HUES64 (cell line): ENCODE measurements at regions not wholly inside any gene's neighbourhood (a gene's known extent, or its start where the extent isn't known, plus 50 kb on each side); places are given as distances from the start of the nearest gene placed in this dataset.

ENCODE experiments used
- H3K27ac ChIP-seq: 2 replicates; pipeline ENCODE4 v1.7.0; 2013; ENCODE audit warnings: low read depth, low read length, inconsistent platforms
- H3K27me3 ChIP-seq: 2 replicates; pipeline ENCODE4 v1.6.1; 2013; ENCODE audit warnings: mild to moderate bottlenecking, low read length; ENCODE audit not compliant: insufficient read depth
- H3K36me3 ChIP-seq: 2 replicates; pipeline ENCODE4 v1.6.1; 2013; ENCODE audit warnings: mild to moderate bottlenecking, low read length; ENCODE audit not compliant: insufficient read depth
- H3K4me1 ChIP-seq: 2 replicates; pipeline ENCODE4 v1.6.1; 2013; ENCODE audit warnings: mild to moderate bottlenecking, low read length, moderate library complexity; ENCODE audit not compliant: insufficient read depth
- H3K4me3 ChIP-seq: 2 replicates; pipeline ENCODE4 v1.5.1; 2013; ENCODE audit warnings: mild to moderate bottlenecking, low read length, moderate library complexity
- H3K9ac ChIP-seq: 2 replicates; pipeline ENCODE4 v1.6.1; 2013; ENCODE audit warnings: mild to moderate bottlenecking, low read depth, low read length
- H3K9me3 ChIP-seq: 2 replicates; pipeline ENCODE4 v1.6.1; 2013; ENCODE audit warnings: low read depth, low read length; ENCODE audit not compliant: insufficient read depth
- WGBS: fragments of 150-250, 120-280 bp; methylation state at CpG from one replicate; pipeline ENCODE4 v1.1.7; 2013; ENCODE audit warnings: missing lambda C conversion rate; 5-methylcytosine and 5-hydroxymethylcytosine counted together

- H3K27ac ChIP-seq, result no peak overlapping the region
- no peaks in the 10 kb centered on the region for H3K9me3 ChIP-seq
- H3K4me1 ChIP-seq, result no peaks in the 10 kb centered on the region
- no peak overlapping the region for H3K9ac ChIP-seq
- no peaks in the 10 kb centered on the region for H3K27me3 ChIP-seq
- no peak overlapping the region for H3K4me3 ChIP-seq
- WGBS, result 86% methylated on average over 4 of the region's 4 CpGs
- H3K36me3 ChIP-seq, result no peaks in the 10 kb centered on the region
These were observed 1053.4 kb upstream of the ADGRL4 start for GRCh38 chr1:80059940-80060339.

DNA sequence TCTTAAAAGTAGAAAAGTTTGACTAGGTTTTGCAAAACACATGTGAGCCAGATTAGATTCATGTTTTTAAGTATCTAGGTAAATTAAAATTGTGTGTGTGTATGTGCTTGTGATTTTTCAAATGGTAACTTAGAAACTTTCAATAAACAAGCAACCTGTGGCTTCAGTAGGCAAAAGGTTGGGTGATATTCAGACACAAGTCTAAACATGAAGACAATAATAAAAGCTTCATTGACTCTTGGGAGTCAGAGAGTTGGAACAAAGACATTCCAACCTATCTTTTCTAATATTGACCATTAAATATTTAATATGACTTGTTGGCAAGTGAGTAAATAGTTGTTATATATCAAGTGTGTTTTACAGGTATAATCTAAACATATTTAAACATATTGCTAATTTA, 1049.6 kb upstream of the ADGRL4 start:
- Histone ChIP-seq H3K36me3 (no peaks in the 10 kb centered on the region), H3K9me3 (no peaks in the 10 kb centered on the region), H3K4me1 (no peaks in the 10 kb centered on the region), H3K27ac (no peak overlapping the region), H3K27me3 (no peaks in the 10 kb centered on the region), H3K9ac (no peak overlapping the region), H3K4me3 (no peak overlapping the region)

DNA sequence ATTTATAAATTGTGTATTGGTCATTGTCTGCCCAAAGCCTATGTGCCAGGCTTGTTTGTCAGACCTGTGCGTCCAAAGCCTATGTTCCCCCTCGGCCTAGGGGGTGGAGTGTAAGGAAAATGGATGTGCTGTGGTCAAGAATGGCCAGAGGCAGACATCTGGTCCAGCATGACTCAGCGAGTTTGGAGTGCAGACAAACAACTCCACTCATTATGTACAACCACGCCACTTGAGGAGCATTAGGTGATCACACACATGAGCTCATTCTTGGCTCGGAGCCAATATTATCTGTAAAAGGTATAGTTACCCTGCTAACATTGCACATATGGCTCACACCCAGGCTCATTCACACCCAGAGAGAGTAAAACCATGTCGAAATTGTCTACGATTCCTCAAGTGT, 1047.6 kb upstream of the ADGRL4 start:
- WGBS, result 95% methylated on average over 7 of the region's 7 CpGs
- H3K9me3 ChIP-seq, result no peaks in the 10 kb centered on the region
- H3K9ac ChIP-seq, result no peak overlapping the region
- no peaks in the 10 kb centered on the region for H3K36me3 ChIP-seq
- H3K27ac ChIP-seq, result no peak overlapping the region
- no peaks in the 10 kb centered on the region for H3K4me1 ChIP-seq
- H3K4me3 ChIP-seq, result no peak overlapping the region
- no peaks in the 10 kb centered on the region for H3K27me3 ChIP-seq

DNA sequence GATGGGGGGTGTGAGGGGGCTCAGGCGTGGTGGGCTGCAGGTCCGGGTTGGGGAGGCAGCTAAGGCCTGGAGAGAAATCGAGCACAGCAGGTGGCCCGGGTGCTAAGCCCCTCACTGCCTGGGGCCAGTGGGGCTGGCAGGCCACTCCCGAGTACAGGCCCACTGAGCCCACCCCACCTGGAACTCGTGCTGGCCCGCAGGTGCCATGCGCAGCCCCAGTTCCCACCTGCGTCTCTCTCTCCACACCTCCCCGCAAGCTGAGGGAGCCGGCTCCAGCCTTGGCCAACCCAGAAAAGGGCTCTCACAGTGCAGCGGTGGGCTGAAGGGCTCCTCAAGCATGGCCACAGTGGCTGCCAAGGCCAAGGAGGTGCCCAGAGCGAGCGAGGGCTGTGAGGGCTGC, 1047.1 kb upstream of the ADGRL4 start:
- Histone ChIP-seq H3K27ac (no peak overlapping the region), H3K9me3 (no peaks in the 10 kb centered on the region), H3K27me3 (no peaks in the 10 kb centered on the region), H3K4me3 (no peak overlapping the region), H3K9ac (no peak overlapping the region), H3K36me3 (no peaks in the 10 kb centered on the region), H3K4me1 (no peaks in the 10 kb centered on the region)
- WGBS, result 94% methylated on average over 14 of the region's 14 CpGs

DNA sequence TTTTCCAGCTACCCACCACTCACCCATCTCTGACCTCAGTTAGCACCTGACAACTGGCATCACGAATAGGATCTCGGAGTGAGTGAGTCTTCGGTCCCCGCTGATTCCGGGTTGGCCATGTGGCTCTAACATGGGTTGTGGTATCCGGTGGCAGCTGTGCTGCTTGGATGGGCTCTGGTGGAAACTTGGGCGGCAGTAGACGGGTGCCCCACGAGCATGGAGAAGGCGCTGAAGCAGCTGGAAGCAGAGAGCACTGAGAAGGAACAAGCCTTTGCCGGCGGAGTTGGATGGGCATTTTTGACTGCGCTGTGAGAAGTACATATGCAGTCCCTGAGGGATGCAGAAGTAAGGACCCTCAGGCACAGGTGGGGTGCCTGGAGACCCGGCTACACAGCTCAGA, 1044.0 kb upstream of the ADGRL4 start:
- Histone ChIP-seq H3K27me3 (no peaks in the 10 kb centered on the region), H3K9me3 (no peaks in the 10 kb centered on the region), H3K9ac (no peak overlapping the region), H3K4me1 (no peaks in the 10 kb centered on the region), H3K27ac (no peak overlapping the region), H3K4me3 (no peak overlapping the region), H3K36me3 (no peaks in the 10 kb centered on the region)
- WGBS, result 97% methylated on average over 14 of the region's 14 CpGs

GRCh38 chr1:80050085-80050484, 1043.6 kb upstream of the ADGRL4 start:
- Histone ChIP-seq H3K36me3 (no peaks in the 10 kb centered on the region), H3K9ac (no peak overlapping the region), H3K4me1 (no peaks in the 10 kb centered on the region), H3K27ac (no peak overlapping the region), H3K4me3 (no peak overlapping the region), H3K27me3 (no peaks in the 10 kb centered on the region), H3K9me3 (no peaks in the 10 kb centered on the region)
- 97% methylated on average over 15 of the region's 15 CpGs for WGBS

DNA sequence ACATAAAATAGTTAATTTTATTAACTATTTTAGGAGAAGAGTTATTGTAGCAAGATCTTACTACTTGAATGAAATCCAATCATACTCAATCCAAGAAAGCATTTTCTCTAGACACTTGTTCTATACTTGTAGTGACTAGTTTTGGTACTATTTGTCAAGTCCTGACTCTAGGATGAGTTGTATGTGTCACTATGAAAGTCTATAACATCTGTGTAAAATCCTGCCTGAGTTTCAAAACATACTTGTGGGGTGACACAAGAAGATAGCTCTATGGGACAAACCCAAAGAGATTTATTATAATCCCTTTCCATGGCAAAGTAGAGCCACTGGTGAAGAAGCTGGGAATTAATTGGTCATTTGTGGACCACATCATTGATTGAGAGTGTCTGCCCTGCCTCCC, 1042.2 kb upstream of the ADGRL4 start:
- no peak overlapping the region for H3K9ac ChIP-seq
- no peaks in the 10 kb centered on the region for H3K9me3 ChIP-seq
- no peaks in the 10 kb centered on the region for H3K36me3 ChIP-seq
- no peaks in the 10 kb centered on the region for H3K4me1 ChIP-seq
- H3K27ac ChIP-seq, result no peak overlapping the region
- no peaks in the 10 kb centered on the region for H3K27me3 ChIP-seq
- no peak overlapping the region for H3K4me3 ChIP-seq

- H3K9ac ChIP-seq, result no peak overlapping the region
- no peaks in the 10 kb centered on the region for H3K4me1 ChIP-seq
- no peak overlapping the region for H3K27ac ChIP-seq
- H3K27me3 ChIP-seq, result no peaks in the 10 kb centered on the region
- no peaks in the 10 kb centered on the region for H3K9me3 ChIP-seq
- WGBS, result 95% methylated on average over 2 of the region's 2 CpGs
- H3K36me3 ChIP-seq, result no peaks in the 10 kb centered on the region
- no peak overlapping the region for H3K4me3 ChIP-seq
These were observed 1041.3 kb upstream of the ADGRL4 start for GRCh38 chr1:80047791-80048190.

GRCh38 chr1:80044662-80045061, 1038.1 kb upstream of the ADGRL4 start:
- H3K4me1 ChIP-seq, result no peaks in the 10 kb centered on the region
- H3K4me3 ChIP-seq, result no peak overlapping the region
- no peak overlapping the region for H3K27ac ChIP-seq
- H3K36me3 ChIP-seq, result no peaks in the 10 kb centered on the region
- H3K9ac ChIP-seq, result no peak overlapping the region
- no peaks in the 10 kb centered on the region for H3K27me3 ChIP-seq
- H3K9me3 ChIP-seq, result no peaks in the 10 kb centered on the region

DNA sequence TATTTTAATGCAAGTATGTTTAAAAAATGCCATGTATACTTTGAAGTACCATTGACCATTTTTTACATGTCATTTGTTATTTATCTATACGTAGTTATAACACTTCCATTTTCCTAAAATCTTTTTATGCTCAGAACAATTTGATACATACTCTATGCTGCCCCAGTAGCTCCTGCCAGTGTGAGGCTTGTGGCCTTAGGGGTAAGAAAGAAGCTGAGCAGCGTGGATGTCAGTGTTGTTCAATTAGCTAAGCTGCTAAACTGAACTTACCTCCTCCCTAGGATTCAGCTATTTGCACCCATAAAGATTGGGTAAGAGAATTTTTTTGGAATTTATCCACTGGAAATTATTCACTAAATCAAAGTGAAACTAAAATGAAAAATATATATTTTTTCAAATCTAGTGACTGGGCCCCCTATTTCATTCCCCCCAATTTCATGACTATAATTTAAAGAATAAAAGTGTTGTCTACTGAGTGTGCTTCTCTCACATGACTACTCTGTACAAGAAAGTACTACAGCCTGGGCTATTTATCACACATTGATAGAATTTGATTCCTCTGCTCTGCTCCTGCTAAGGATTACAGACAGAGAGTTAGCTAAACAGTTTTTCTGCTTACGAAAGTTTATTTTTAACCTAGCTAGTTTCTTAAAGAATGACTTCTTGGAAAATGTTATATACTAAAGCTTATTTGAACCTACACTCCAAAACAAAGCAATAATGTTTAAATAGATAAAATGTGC, 1030.3 kb upstream of the ADGRL4 start:
- H3K36me3 ChIP-seq, result no peaks in the 10 kb centered on the region
- H3K4me3 ChIP-seq, result no peak overlapping the region
- H3K9ac ChIP-seq, result no peak overlapping the region
- WGBS, result 100% methylated on average over 2 of the region's 3 CpGs
- H3K27me3 ChIP-seq, result no peaks in the 10 kb centered on the region
- H3K9me3 ChIP-seq, result no peaks in the 10 kb centered on the region
- H3K27ac ChIP-seq, result no peak overlapping the region
- no peaks in the 10 kb centered on the region for H3K4me1 ChIP-seq

GRCh38 chr1:80023358-80023757, 1016.8 kb upstream of the ADGRL4 start:
- no peaks in the 10 kb centered on the region for H3K9me3 ChIP-seq
- no peak overlapping the region for H3K4me3 ChIP-seq
- H3K36me3 ChIP-seq, result no peaks in the 10 kb centered on the region
- H3K27ac ChIP-seq, result no peak overlapping the region
- no peaks in the 10 kb centered on the region for H3K4me1 ChIP-seq
- WGBS, result 100% methylated on average over 1 of the region's 1 CpG
- H3K27me3 ChIP-seq, result no peaks in the 10 kb centered on the region
- no peak overlapping the region for H3K9ac ChIP-seq

DNA sequence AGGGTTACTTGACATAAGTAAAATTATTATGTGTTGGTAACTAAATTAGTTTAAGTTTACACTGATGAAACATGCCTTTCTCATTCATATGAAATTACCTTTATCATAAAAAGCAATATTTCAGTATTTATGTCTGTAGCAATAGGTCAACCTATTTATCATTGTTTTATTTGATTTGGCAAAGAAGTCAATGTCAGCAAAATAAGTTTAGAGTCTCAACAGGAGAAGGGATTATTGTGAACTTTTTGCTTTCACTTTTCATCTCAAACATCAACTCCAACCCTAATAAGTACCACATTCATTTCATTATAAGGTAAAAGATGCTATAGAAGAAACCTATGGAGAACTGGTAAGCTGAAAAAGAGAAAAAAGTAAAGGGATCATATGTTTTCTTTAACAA, 1015.4 kb upstream of the ADGRL4 start:
- H3K4me3 ChIP-seq, result no peak overlapping the region
- H3K9ac ChIP-seq, result no peak overlapping the region
- no peaks in the 10 kb centered on the region for H3K9me3 ChIP-seq
- H3K27me3 ChIP-seq, result no peaks in the 10 kb centered on the region
- no peaks in the 10 kb centered on the region for H3K36me3 ChIP-seq
- no peak overlapping the region for H3K27ac ChIP-seq
- no peaks in the 10 kb centered on the region for H3K4me1 ChIP-seq
